BE2C (cell line): ENCODE measurements at regions not wholly inside any gene's neighbourhood (a gene's known extent, or its start where the extent isn't known, plus 50 kb on each side); places are given as distances from the start of the nearest gene placed in this dataset.

Experiments
- DNase-seq: peaks from one replicate; pipeline ENCODE4 v3.0.0-alpha.2; 2020
- H3K27me3 ChIP-seq: fragments of 250-450 bp; sonication (Bioruptor Pico); 2 replicates; pipeline ENCODE4 v1.5.1; 2020; ENCODE audit warnings: mild to moderate bottlenecking
- H3K36me3 ChIP-seq: fragments of 250-450 bp; sonication (Bioruptor Pico); 2 replicates; pipeline ENCODE4 v1.5.1; 2020; ENCODE audit warnings: mild to moderate bottlenecking
- H3K4me1 ChIP-seq: fragments of 250-450 bp; sonication (Bioruptor Pico); 2 replicates; pipeline ENCODE4 v1.5.1; 2020
- H3K4me3 ChIP-seq: 2 replicates; pipeline ENCODE4 v1.5.1; 2011; ENCODE audit warnings: low read depth, low read length
- H3K9me3 ChIP-seq: fragments of 250-450 bp; sonication (Bioruptor Pico); 2 replicates; pipeline ENCODE4 v1.5.1; 2020
- TF ChIP-seq, protein P1 (sequence below): IDR thresholded peaks from 2 replicates; pipeline ENCODE4 v1.5.1; 2012; ENCODE audit warnings: mild to moderate bottlenecking, low read depth, low read length

- H3K4me1 ChIP-seq: peaks cover 19% of the 10 kb centered on the region
- H3K36me3 ChIP-seq: no peaks in the 10 kb centered on the region
- no peak overlapping the region for H3K4me3 ChIP-seq
- no peak for DNase-seq
- TF ChIP-seq, protein P1, sequence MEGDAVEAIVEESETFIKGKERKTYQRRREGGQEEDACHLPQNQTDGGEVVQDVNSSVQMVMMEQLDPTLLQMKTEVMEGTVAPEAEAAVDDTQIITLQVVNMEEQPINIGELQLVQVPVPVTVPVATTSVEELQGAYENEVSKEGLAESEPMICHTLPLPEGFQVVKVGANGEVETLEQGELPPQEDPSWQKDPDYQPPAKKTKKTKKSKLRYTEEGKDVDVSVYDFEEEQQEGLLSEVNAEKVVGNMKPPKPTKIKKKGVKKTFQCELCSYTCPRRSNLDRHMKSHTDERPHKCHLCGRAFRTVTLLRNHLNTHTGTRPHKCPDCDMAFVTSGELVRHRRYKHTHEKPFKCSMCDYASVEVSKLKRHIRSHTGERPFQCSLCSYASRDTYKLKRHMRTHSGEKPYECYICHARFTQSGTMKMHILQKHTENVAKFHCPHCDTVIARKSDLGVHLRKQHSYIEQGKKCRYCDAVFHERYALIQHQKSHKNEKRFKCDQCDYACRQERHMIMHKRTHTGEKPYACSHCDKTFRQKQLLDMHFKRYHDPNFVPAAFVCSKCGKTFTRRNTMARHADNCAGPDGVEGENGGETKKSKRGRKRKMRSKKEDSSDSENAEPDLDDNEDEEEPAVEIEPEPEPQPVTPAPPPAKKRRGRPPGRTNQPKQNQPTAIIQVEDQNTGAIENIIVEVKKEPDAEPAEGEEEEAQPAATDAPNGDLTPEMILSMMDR: no peak
- H3K27me3 ChIP-seq: no peaks in the 10 kb centered on the region
- no peaks in the 10 kb centered on the region for H3K9me3 ChIP-seq
These were observed 92.4 kb downstream of the RHOB start for GRCh38 chr2:20539133-20539719.

DNA sequence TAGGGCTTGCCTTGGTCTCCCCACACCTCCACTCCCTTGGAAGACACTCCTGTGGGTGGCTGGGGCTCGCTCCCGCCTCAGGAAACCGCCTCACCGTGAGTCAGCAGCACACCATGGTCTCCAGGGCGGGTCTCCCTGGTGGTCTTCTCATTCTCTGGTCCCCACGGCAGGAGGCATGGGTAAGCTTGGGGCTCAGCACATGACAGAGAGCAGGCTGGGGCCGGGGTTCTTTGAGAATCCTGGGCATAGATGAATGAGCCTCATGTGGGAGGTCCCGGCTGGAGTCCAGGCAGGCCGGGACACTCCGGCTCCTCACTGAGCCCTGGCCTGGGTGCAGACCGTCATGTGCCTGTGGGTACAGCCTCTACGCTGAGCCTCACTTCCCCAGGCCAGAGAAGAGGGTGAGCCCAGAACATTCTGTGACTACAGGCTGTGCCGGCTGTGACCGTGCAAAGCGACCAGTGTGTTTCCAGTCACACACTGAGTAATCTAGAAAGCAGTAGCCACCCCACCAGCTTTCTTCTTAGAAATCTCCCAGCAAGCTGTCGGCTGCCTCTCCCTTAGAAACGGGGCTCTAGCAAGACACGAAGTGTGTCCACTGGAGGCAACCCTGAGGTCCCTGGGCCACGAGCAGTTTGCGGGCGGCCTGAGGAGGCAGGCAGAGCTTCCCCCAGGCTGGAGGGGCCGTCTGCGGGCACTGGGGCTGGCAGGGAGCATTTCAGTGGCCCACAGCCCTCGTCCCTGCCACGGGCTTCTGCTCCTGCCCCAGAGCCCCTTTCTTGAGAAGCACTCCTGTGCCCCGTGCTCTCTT lies 93.1 kb downstream of the RHOB start:
- H3K4me1 ChIP-seq: peaks cover 21% of the 10 kb centered on the region
- TF ChIP-seq, protein P1: no peak
- no peaks in the 10 kb centered on the region for H3K36me3 ChIP-seq
- no peak for DNase-seq
- H3K9me3 ChIP-seq: no peaks in the 10 kb centered on the region
- H3K27me3 ChIP-seq: no peaks in the 10 kb centered on the region
- H3K4me3 ChIP-seq: no peak overlapping the region

DNA sequence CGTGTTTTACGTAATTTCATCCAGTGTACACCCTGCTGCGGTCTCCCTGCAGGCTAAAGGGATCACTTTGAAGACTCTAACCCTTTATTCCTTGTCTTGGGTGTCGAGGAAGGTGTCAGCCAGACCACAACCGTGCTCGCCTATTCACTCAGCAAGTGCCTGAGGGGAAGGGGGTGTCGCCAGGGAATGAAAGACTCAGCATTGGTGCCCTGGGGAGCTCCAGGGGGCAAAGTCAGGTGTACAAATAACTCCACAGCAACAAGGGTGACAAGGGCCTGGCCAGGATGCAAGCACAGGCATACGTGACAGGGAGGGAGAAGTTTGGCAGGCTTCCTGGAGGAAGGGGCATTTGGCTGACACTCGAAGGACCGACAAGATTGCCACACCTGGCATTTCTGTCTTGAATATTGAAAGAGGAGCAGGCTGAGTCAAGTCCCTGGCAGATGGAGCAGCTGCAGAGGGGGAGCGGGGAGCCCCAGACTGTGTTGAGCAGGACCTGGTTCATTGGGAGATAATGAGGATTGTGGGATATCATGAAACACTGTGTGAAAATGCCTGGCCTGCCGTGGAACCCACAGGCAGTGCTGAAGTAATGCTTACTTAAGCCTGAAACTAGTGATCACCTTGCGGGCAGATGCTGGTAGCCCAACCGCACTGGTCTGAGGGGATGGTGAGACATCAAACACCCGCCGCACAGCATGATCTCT lies 93.9 kb downstream of the RHOB start:
- Histone ChIP-seq H3K4me1 (peaks cover 21% of the 10 kb centered on the region), H3K27me3 (no peaks in the 10 kb centered on the region), H3K36me3 (no peaks in the 10 kb centered on the region), H3K9me3 (no peaks in the 10 kb centered on the region), H3K4me3 (no peak overlapping the region)
- TF ChIP-seq, protein P1: no peak
- DNase-seq: no peak

DNA sequence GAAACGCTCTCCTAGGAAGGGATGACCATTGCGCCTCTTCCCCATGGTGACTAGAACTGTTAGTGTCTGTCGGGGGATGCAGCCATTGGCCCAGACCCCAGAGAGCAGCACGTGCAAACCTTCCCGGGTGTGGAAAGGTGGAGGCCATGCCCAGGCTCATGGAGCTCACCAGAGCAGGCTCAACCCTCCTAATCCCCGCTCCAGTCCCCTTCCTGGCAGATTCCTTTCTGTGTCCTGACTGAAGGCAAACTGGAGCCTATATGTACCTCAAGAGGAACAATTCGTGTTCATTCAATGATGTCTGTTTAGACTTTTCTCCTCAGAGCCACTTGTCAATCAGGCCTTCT lies 94.4 kb downstream of the RHOB start:
- TF ChIP-seq, protein P1: no peak
- Histone ChIP-seq H3K4me3 (no peak overlapping the region), H3K27me3 (no peaks in the 10 kb centered on the region), H3K4me1 (peaks cover 21% of the 10 kb centered on the region), H3K9me3 (no peaks in the 10 kb centered on the region), H3K36me3 (no peaks in the 10 kb centered on the region)
- DNase-seq: no peak

DNA sequence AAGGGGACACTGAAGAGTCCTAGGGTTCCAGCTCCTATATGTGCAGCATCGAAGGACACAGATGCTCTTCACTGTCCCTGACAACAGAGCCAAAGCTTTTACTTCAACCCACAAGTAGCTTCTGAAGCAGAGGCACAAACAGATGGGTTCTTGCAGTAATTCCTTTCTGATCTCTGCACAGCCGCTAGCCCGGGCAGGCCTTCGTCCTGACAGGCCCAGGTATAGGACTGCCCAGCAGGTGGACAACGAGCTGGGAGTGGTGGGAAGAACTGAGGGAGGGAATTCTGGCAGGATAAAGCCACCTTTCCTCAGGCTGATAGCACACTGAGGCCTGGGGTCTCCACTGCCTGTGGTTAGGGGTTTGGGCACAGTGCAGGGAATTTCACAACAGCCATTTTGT lies 94.8 kb downstream of the RHOB start:
- DNase-seq: no peak
- TF ChIP-seq, protein P1: no peak

DNA sequence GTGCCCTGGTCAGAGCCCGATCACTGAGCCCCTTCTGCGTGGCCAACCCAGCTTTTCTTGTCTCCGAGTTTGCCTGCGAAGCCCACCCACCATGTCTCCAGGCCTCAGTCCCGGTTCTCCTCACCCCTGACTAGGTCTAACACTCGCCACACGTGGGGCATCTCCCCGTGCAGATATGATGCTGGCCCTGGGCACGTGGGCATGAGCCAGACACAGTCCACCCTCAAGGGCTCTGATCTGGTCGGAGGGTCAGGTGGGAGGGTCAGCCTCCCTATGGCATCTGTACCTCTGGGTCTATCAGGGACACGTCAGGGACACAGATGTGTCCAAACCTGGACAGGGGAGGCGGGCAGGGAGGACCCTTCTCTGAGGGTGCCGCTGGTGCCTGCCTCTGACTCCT lies 95.4 kb downstream of the RHOB start:
- no peak overlapping the region for H3K4me3 ChIP-seq
- DNase-seq: no peak
- H3K4me1 ChIP-seq: peaks cover 17% of the 10 kb centered on the region
- H3K9me3 ChIP-seq: no peaks in the 10 kb centered on the region
- TF ChIP-seq, protein P1: no peak
- H3K36me3 ChIP-seq: no peaks in the 10 kb centered on the region
- H3K27me3 ChIP-seq: no peaks in the 10 kb centered on the region

More for the DNA sequence above, 94.8 kb downstream of the RHOB start:
- Histone ChIP-seq H3K27me3 (no peaks in the 10 kb centered on the region), H3K4me1 (peaks cover 21% of the 10 kb centered on the region), H3K9me3 (no peaks in the 10 kb centered on the region), H3K4me3 (no peak overlapping the region), H3K36me3 (no peaks in the 10 kb centered on the region)
